Breast epithelium (tissue), 3 donors: ENCODE measurements at regions not wholly inside any gene's neighbourhood (a gene's known extent, or its start where the extent isn't known, plus 50 kb on each side); places are given as distances from the start of the nearest gene placed in this dataset.

Source experiments
- POLR2A ChIP-seq: fragments of 450-650 bp; IDR thresholded peaks from one replicate; pipeline ENCODE4 v1.6.1; 2016; ENCODE audit warnings: antibody characterized with exemption, mild to moderate bottlenecking, moderate library complexity
- TF ChIP-seq, protein P1 (sequence below), 3 donors: fragments of 450-650 bp; IDR thresholded peaks; one replicate each; pipeline ENCODE4 v1.5.1; 2016 to 2017; ENCODE audit warnings: antibody characterized with exemption in 3 of 3, mild to moderate bottlenecking in 3 of 3, moderate library complexity in 3 of 3

DNA sequence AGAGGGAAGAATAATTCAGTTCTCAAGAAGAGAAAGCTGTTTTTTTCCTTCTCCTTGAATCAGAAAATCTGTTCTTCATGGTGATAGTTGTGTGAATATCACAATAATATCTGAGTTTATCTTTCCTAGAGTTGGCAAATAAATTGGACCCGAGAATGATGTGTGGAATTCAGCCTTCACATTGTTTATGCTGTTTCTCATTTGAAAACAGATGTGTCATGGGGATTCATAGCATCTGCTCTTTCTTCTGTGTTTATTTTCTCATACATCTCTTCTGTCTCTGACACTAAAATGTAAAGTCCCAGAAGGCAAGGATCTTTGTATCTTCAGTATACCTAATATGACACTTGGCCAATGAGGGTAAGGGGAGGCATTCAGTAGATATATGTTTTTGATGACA is 103.6 kb upstream of the SGK1 start:
- no peak for TF ChIP-seq POLR2A
- TF ChIP-seq, protein P1, sequence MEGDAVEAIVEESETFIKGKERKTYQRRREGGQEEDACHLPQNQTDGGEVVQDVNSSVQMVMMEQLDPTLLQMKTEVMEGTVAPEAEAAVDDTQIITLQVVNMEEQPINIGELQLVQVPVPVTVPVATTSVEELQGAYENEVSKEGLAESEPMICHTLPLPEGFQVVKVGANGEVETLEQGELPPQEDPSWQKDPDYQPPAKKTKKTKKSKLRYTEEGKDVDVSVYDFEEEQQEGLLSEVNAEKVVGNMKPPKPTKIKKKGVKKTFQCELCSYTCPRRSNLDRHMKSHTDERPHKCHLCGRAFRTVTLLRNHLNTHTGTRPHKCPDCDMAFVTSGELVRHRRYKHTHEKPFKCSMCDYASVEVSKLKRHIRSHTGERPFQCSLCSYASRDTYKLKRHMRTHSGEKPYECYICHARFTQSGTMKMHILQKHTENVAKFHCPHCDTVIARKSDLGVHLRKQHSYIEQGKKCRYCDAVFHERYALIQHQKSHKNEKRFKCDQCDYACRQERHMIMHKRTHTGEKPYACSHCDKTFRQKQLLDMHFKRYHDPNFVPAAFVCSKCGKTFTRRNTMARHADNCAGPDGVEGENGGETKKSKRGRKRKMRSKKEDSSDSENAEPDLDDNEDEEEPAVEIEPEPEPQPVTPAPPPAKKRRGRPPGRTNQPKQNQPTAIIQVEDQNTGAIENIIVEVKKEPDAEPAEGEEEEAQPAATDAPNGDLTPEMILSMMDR (IDR thresholded peaks at IDR 0.05): no peak
